Osteocyte (in vitro differentiated cells): ENCODE measurements at regions not wholly inside any gene's neighbourhood (a gene's known extent, or its start where the extent isn't known, plus 50 kb on each side); places are given as distances from the start of the nearest gene placed in this dataset.

Source experiments
- DNase-seq: peaks from one replicate; pipeline ENCODE4 v3.0.0; 2021; ENCODE audit warnings: mixed read lengths; ENCODE audit not compliant: unreplicated experiment; ENCODE audit errors: extremely low spot score
- H3K27ac Mint-ChIP-seq: one replicate; pipeline ENCODE4 v1.8.0; 2021; ENCODE audit warnings: mild to moderate bottlenecking, mixed read lengths; ENCODE audit not compliant: unreplicated experiment
- H3K27me3 Mint-ChIP-seq: one replicate; pipeline ENCODE4 v1.8.0; 2021; ENCODE audit warnings: mixed read lengths; ENCODE audit not compliant: unreplicated experiment
- H3K36me3 Mint-ChIP-seq: one replicate; pipeline ENCODE4 v1.8.0; 2021; ENCODE audit warnings: mixed read lengths; ENCODE audit not compliant: unreplicated experiment
- H3K4me1 Mint-ChIP-seq: one replicate; pipeline ENCODE4 v1.8.0; 2021; ENCODE audit warnings: mixed read lengths; ENCODE audit not compliant: unreplicated experiment
- H3K4me3 Mint-ChIP-seq: one replicate; pipeline ENCODE4 v1.8.0; 2021; ENCODE audit warnings: mild to moderate bottlenecking, moderate library complexity, mixed read lengths; ENCODE audit not compliant: unreplicated experiment
- H3K9me3 Mint-ChIP-seq: one replicate; pipeline ENCODE4 v1.8.0; 2021; ENCODE audit warnings: mixed read lengths; ENCODE audit not compliant: unreplicated experiment
- CTCF ChIP-seq: fragments of 200-600 bp; sonication (generic); IDR thresholded peaks from 2 replicates; pipeline ENCODE4 v1.5.0; 2021; ENCODE audit warnings: antibody characterized with exemption, mild to moderate bottlenecking, moderate library complexity

- H3K27me3 Mint-ChIP-seq: no peaks in the 10 kb centered on the region
- no peak overlapping the region for H3K27ac Mint-ChIP-seq
- DNase-seq: no peak
- peaks cover 21% of the 10 kb centered on the region for H3K4me1 Mint-ChIP-seq
- TF ChIP-seq CTCF: no peak
- no peak overlapping the region for H3K4me3 Mint-ChIP-seq
- H3K9me3 Mint-ChIP-seq: no peaks in the 10 kb centered on the region
- H3K36me3 Mint-ChIP-seq: no peaks in the 10 kb centered on the region
These were observed 637.4 kb downstream of the REEP3 start for GRCh38 chr10:64158551-64158950.

- Mint-ChIP-seq H3K9me3 (no peaks in the 10 kb centered on the region), H3K36me3 (no peaks in the 10 kb centered on the region), H3K4me3 (no peak overlapping the region), H3K27ac (no peak overlapping the region), H3K27me3 (no peaks in the 10 kb centered on the region), H3K4me1 (peaks cover 30% of the 10 kb centered on the region)
- no peak for DNase-seq
- no peak for TF ChIP-seq CTCF
These were observed 639.0 kb downstream of the REEP3 start for GRCh38 chr10:64159910-64160872.

GRCh38 chr10:64170791-64171190 lies 649.6 kb downstream of the REEP3 start:
- Mint-ChIP-seq H3K4me3 (no peak overlapping the region), H3K9me3 (peaks cover 11% of the 10 kb centered on the region), H3K36me3 (no peaks in the 10 kb centered on the region), H3K4me1 (peaks cover 3% of the 10 kb centered on the region), H3K27me3 (no peaks in the 10 kb centered on the region), H3K27ac (no peak overlapping the region)
- no peak for DNase-seq
- no peak for TF ChIP-seq CTCF

- Mint-ChIP-seq H3K4me1 (peaks cover 3% of the 10 kb centered on the region), H3K36me3 (no peaks in the 10 kb centered on the region), H3K27me3 (no peaks in the 10 kb centered on the region), H3K9me3 (no peaks in the 10 kb centered on the region), H3K27ac (no peak overlapping the region), H3K4me3 (no peak overlapping the region)
- DNase-seq: no peak
- no peak for TF ChIP-seq CTCF
These were observed 652.6 kb downstream of the REEP3 start for GRCh38 chr10:64173826-64174225.

- DNase-seq: no peak
- Mint-ChIP-seq H3K27ac (no peak overlapping the region), H3K36me3 (no peaks in the 10 kb centered on the region), H3K4me3 (no peak overlapping the region), H3K27me3 (no peaks in the 10 kb centered on the region), H3K9me3 (no peaks in the 10 kb centered on the region), H3K4me1 (no peaks in the 10 kb centered on the region)
- no peak for TF ChIP-seq CTCF
These were observed 653.6 kb downstream of the REEP3 start for GRCh38 chr10:64174666-64175255.
